Gastroesophageal sphincter (tissue), 4 donors: ENCODE measurements at regions not wholly inside any gene's neighbourhood (a gene's known extent, or its start where the extent isn't known, plus 50 kb on each side); places are given as distances from the start of the nearest gene placed in this dataset.
"Not testable (repeated sequence)": the region's sequence is repeated elsewhere in the genome, so short reads cannot be mapped to it uniquely, and the experiment has no call there.

Experiments
- ATAC-seq: fragments of 150-250 bp; one replicate; pipeline ENCODE4 v1.9.1; 2016; ENCODE audit warnings: mild to moderate bottlenecking, moderate library complexity
- H3K27ac ChIP-seq, 4 donors: fragments of 200-600 bp; sonication (generic) in 3 of 4; 1 replicate in 3 of 4; 2 replicates in 1 of 4; pipeline ENCODE4 v1.5.1; 2016 to 2019
- H3K27me3 ChIP-seq: fragments of 200-600 bp; sonication (generic); one replicate; pipeline ENCODE4 v1.5.1; 2019
- H3K36me3 ChIP-seq, 2 donors: fragments of 200-600 bp; sonication (generic); one replicate each; pipeline ENCODE4 v1.5.1; 2019; ENCODE audit warnings: control low read depth in 1 of 2
- H3K4me1 ChIP-seq, 3 donors: fragments of 200-600 bp; sonication (generic); 1 replicate in 2 of 3; 2 replicates in 1 of 3; pipeline ENCODE4 v1.5.1; 2016 to 2019; ENCODE audit warnings: control low read depth in 2 of 3
- H3K4me3 ChIP-seq, 2 donors: fragments of 200-600 bp; sonication (generic); one replicate each; pipeline ENCODE4 v1.5.1; 2019; ENCODE audit warnings: mild to moderate bottlenecking in 1 of 2, moderate library complexity in 1 of 2
- H3K9me3 ChIP-seq, 3 donors: fragments of 200-600 bp; sonication (generic); one replicate each; pipeline ENCODE4 v1.5.1; 2017 to 2019; ENCODE audit warnings: control low read depth in 2 of 3
- EP300 ChIP-seq: sonication (generic); formaldehyde crosslinking; IDR thresholded peaks from one replicate; pipeline ENCODE4 v1.6.1; 2017; ENCODE audit warnings: antibody characterized with exemption, mild to moderate bottlenecking
- POLR2A ChIP-seq, 2 donors: fragments of 450-650 bp; IDR thresholded peaks; one replicate each; pipeline ENCODE4 v1.6.1; 2017; ENCODE audit warnings: antibody characterized with exemption in 2 of 2, mild to moderate bottlenecking in 2 of 2, moderate library complexity in 1 of 2
- POLR2AphosphoS5 ChIP-seq: sonication (generic); formaldehyde crosslinking; IDR thresholded peaks from one replicate; pipeline ENCODE4 v1.6.1; 2017; ENCODE audit warnings: antibody characterized with exemption
- WGBS, 2 donors: methylation state at CpG; one replicate each; pipeline ENCODE4 v1.1.5; 2018; ENCODE audit warnings: low coverage in 1 of 2; 5-methylcytosine and 5-hydroxymethylcytosine counted together
- TF ChIP-seq, protein P1 (sequence below), 4 experiments: fragments of 200-600 bp in 2 of 4; fragments of 450-650 bp in 2 of 4; sonication (generic) in 1 of 4; IDR thresholded peaks; one replicate each; pipeline ENCODE4 v1.5.1; 2017 to 2019; ENCODE audit warnings: antibody characterized with exemption in 4 of 4, mild to moderate bottlenecking in 2 of 4, moderate library complexity in 2 of 4

- no peaks in the 10 kb centered on the region for H3K36me3 ChIP-seq
- no peak for ATAC-seq
- no peaks in the 10 kb centered on the region for H3K27me3 ChIP-seq
- H3K4me3 ChIP-seq = no peak overlapping the region
- H3K27ac ChIP-seq = no peak overlapping the region
- no peaks in the 10 kb centered on the region for H3K9me3 ChIP-seq
- no peak for TF ChIP-seq POLR2AphosphoS5
- TF ChIP-seq, protein P1, sequence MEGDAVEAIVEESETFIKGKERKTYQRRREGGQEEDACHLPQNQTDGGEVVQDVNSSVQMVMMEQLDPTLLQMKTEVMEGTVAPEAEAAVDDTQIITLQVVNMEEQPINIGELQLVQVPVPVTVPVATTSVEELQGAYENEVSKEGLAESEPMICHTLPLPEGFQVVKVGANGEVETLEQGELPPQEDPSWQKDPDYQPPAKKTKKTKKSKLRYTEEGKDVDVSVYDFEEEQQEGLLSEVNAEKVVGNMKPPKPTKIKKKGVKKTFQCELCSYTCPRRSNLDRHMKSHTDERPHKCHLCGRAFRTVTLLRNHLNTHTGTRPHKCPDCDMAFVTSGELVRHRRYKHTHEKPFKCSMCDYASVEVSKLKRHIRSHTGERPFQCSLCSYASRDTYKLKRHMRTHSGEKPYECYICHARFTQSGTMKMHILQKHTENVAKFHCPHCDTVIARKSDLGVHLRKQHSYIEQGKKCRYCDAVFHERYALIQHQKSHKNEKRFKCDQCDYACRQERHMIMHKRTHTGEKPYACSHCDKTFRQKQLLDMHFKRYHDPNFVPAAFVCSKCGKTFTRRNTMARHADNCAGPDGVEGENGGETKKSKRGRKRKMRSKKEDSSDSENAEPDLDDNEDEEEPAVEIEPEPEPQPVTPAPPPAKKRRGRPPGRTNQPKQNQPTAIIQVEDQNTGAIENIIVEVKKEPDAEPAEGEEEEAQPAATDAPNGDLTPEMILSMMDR (IDR thresholded peaks at IDR 0.05) = no peak
- no peak for TF ChIP-seq EP300
- no peak for TF ChIP-seq POLR2A (IDR thresholded peaks at IDR 0.05)
- whole genome bisulfite sequencing, 2 donors = 61 to 83% methylated on average over 1 of the region's 1 CpG
- no peaks in the 10 kb centered on the region for H3K4me1 ChIP-seq
Observed at GRCh38 chr5:13115476-13115875, 829.0 kb downstream of the DNAH5 start.

DNA sequence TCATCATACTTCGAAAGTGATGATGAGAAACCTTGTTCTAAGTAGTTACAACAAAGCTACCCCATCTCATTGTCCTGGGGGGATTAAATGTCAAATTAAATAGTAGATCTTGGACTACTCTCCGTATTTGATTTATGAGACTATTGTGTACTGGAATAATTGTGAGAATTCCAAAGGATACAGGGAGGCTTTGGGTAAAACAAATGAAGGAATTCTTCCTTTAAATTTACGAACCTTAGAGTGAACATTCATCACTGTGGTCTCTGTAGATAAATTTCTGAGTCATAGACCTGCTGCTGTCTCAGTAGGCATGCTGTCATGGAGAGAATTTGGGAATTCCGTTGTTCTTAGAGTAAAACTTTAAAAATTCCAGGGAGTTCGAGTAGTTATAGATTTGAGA is 836.2 kb downstream of the DNAH5 start:
- Histone ChIP-seq H3K36me3 (no peaks in the 10 kb centered on the region), H3K4me3 (no peak overlapping the region), H3K9me3 (no peaks in the 10 kb centered on the region), H3K27ac (no peak overlapping the region), H3K27me3 (no peaks in the 10 kb centered on the region), H3K4me1 (no peaks in the 10 kb centered on the region)
- WGBS, 2 donors = 58 to 61% methylated on average over 4 to 5 of the region's 5 CpGs
- no peak for ATAC-seq
- no peak for TF ChIP-seq POLR2AphosphoS5
- no peak for TF ChIP-seq POLR2A (IDR thresholded peaks at IDR 0.05)
- TF ChIP-seq, protein P1 (IDR thresholded peaks at IDR 0.05) = no peak
- no peak for TF ChIP-seq EP300

- TF ChIP-seq EP300 = no peak
- no peak for TF ChIP-seq POLR2AphosphoS5
- TF ChIP-seq POLR2A (IDR thresholded peaks at IDR 0.05) = no peak
- TF ChIP-seq, protein P1 (IDR thresholded peaks at IDR 0.05) = no peak
- no peak overlapping the region for H3K27ac ChIP-seq
- no peak for ATAC-seq
- no peaks in the 10 kb centered on the region for H3K9me3 ChIP-seq
- WGBS, 2 donors = 69 to 94% methylated on average over 1 of the region's 1 CpG
- H3K27me3 ChIP-seq = no peaks in the 10 kb centered on the region
- H3K4me1 ChIP-seq = no peaks in the 10 kb centered on the region
- no peak overlapping the region for H3K4me3 ChIP-seq
- no peaks in the 10 kb centered on the region for H3K36me3 ChIP-seq
Observed at GRCh38 chr5:13107537-13107936, 837.0 kb downstream of the DNAH5 start.

GRCh38 chr5:13081116-13081515 is 863.4 kb downstream of the DNAH5 start:
- no peaks in the 10 kb centered on the region for H3K36me3 ChIP-seq
- no peak for TF ChIP-seq EP300
- TF ChIP-seq POLR2AphosphoS5 = no peak
- TF ChIP-seq POLR2A (IDR thresholded peaks at IDR 0.05) = no peak
- TF ChIP-seq, protein P1 (IDR thresholded peaks at IDR 0.05) = no peak
- no peaks in the 10 kb centered on the region for H3K4me1 ChIP-seq
- H3K27me3 ChIP-seq = no peaks in the 10 kb centered on the region
- no peak for ATAC-seq
- no CpG with 5 or more reads among the region's 4 CpGs for WGBS, 2 donors
- peaks cover 0 to 8% (median 0%) of the 10 kb centered on the region in 3 donors for H3K9me3 ChIP-seq
- H3K4me3 ChIP-seq = no peak overlapping the region
- H3K27ac ChIP-seq = no peak overlapping the region

DNA sequence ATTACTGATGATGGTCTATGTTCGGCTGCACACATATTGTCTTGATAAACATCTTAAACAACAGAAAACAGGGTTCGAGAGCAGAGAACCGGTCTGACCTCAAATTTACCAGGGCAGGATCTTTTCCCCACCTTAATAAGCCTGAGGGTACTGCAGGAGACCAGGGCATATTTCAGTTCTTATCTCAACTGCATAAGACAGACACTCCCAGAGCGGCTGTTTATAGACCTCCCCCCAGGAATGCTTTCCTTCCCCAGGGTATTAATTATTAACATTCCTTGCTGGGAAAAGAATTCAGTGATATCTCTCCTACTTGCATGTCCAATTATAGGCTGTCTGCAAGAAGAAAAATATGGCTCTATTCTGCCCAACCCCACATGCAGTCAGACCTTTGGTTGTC is 871.6 kb downstream of the DNAH5 start:
- not testable (repeated sequence) for H3K36me3 ChIP-seq

GRCh38 chr5:13063088-13063487 is 881.4 kb downstream of the DNAH5 start:
- Histone ChIP-seq H3K9me3 (no peaks in the 10 kb centered on the region), H3K27me3 (no peaks in the 10 kb centered on the region), H3K36me3 (no peaks in the 10 kb centered on the region), H3K4me1 (no peaks in the 10 kb centered on the region), H3K4me3 (no peak overlapping the region), H3K27ac (no peak overlapping the region)
- no peak for ATAC-seq
- TF ChIP-seq POLR2A (IDR thresholded peaks at IDR 0.05) (no peak), POLR2AphosphoS5 (no peak), EP300 (no peak)
- TF ChIP-seq, protein P1 (IDR thresholded peaks at IDR 0.05) = no peak
- 60% methylated on average over 1 of the region's 1 CpG; no CpG with 5 or more reads in 1 of the 2 donors for WGBS, 2 donors

More for the DNA sequence above, 871.6 kb downstream of the DNAH5 start:
- not testable (repeated sequence) for H3K27me3 ChIP-seq, H3K4me3 ChIP-seq, H3K4me1 ChIP-seq, ATAC-seq, H3K27ac ChIP-seq
- H3K9me3 ChIP-seq = peaks cover 0 to 33% (median 0%) of the 10 kb centered on the region in 3 donors
- 86 to 87% methylated on average over 1 to 4 of the region's 4 CpGs for WGBS, 2 donors
